Gastroesophageal sphincter (tissue), 3 donors: ENCODE measurements at regions not wholly inside any gene's neighbourhood (a gene's known extent, or its start where the extent isn't known, plus 50 kb on each side); places are given as distances from the start of the nearest gene placed in this dataset.

ENCODE experiments used
- CTCF ChIP-seq, 4 experiments: fragments of 200-600 bp in 2 of 4; fragments of 450-650 bp in 2 of 4; sonication (generic) in 1 of 4; IDR thresholded peaks; one replicate each; pipeline ENCODE4 v1.5.1; 2017 to 2019; ENCODE audit warnings: antibody characterized with exemption in 4 of 4, mild to moderate bottlenecking in 2 of 4, moderate library complexity in 2 of 4
- POLR2A ChIP-seq, 2 donors: fragments of 450-650 bp; IDR thresholded peaks; one replicate each; pipeline ENCODE4 v1.6.1; 2017; ENCODE audit warnings: antibody characterized with exemption in 2 of 2, mild to moderate bottlenecking in 2 of 2, moderate library complexity in 1 of 2
- POLR2AphosphoS5 ChIP-seq: sonication (generic); formaldehyde crosslinking; IDR thresholded peaks from one replicate; pipeline ENCODE4 v1.6.1; 2017; ENCODE audit warnings: antibody characterized with exemption

- TF ChIP-seq CTCF (IDR thresholded peaks at IDR 0.05): no peak
- no peak for TF ChIP-seq POLR2AphosphoS5
- TF ChIP-seq POLR2A (IDR thresholded peaks at IDR 0.05): no peak
Measured at GRCh38 chr20:53712212-53712977, 118.8 kb upstream of the ZNF217 start.
